Naive thymus-derived CD8-positive, alpha-beta T cell (primary cell): ENCODE measurements at regions not wholly inside any gene's neighbourhood (a gene's known extent, or its start where the extent isn't known, plus 50 kb on each side); places are given as distances from the start of the nearest gene placed in this dataset.

ENCODE experiments used
- ATAC-seq, 2 donors: fragments of 150-1000 bp; cut with Tn5 transposase in 1 of 2; sonication (Bioruptor Pico), chemical (Tn5 transposase) in 1 of 2; 1 replicate in 1 of 2; 2 replicates in 1 of 2; pipeline ENCODE4 v1.10.0; 2021; ENCODE audit warnings: mild to moderate bottlenecking in 2 of 2, moderate library complexity in 2 of 2
- POLR2A ChIA-PET: fragments of 350-600 bp; sonication (Branson Sonifier 250); formaldehyde crosslinking; loops from one replicate; lab custom pipeline; 2021; ENCODE audit warnings: antibody characterized with exemption; lab: Charles Lee
- DNase-seq, 10 donors: peaks; one replicate each; pipeline versions ENCODE4 v3.0.0 to v3.0.0-alpha.2; 2020 to 2022
- H3K27ac Mint-ChIP-seq, 10 donors: one replicate each; pipeline ENCODE4 v1.8.0; 2020 to 2022; ENCODE audit warnings: mild to moderate bottlenecking in 10 of 10, mixed read lengths in 10 of 10, moderate library complexity in 4 of 10, inconsistent platforms in 1 of 10
- H3K27me3 Mint-ChIP-seq, 5 donors: one replicate each; pipeline ENCODE4 v1.8.0; 2021 to 2022; ENCODE audit warnings: mixed read lengths in 5 of 5
- H3K36me3 Mint-ChIP-seq, 3 donors: one replicate each; pipeline ENCODE4 v1.8.0; 2020 to 2022; ENCODE audit warnings: mixed read lengths in 3 of 3, mild to moderate bottlenecking in 2 of 3, inconsistent platforms in 1 of 3
- H3K4me1 Mint-ChIP-seq, 4 donors: one replicate each; pipeline ENCODE4 v1.8.0; 2021 to 2022; ENCODE audit warnings: mixed read lengths in 4 of 4
- H3K4me3 Mint-ChIP-seq, 10 donors: one replicate each; pipeline ENCODE4 v1.8.0; 2020 to 2022; ENCODE audit warnings: mild to moderate bottlenecking in 10 of 10, mixed read lengths in 10 of 10, moderate library complexity in 6 of 10, inconsistent platforms in 1 of 10
- H3K9me3 Mint-ChIP-seq, 9 donors: one replicate each; pipeline ENCODE4 v1.8.0; 2020 to 2022; ENCODE audit warnings: mixed read lengths in 9 of 9, mild to moderate bottlenecking in 3 of 9, inconsistent platforms in 1 of 9, moderate library complexity in 1 of 9

DNA sequence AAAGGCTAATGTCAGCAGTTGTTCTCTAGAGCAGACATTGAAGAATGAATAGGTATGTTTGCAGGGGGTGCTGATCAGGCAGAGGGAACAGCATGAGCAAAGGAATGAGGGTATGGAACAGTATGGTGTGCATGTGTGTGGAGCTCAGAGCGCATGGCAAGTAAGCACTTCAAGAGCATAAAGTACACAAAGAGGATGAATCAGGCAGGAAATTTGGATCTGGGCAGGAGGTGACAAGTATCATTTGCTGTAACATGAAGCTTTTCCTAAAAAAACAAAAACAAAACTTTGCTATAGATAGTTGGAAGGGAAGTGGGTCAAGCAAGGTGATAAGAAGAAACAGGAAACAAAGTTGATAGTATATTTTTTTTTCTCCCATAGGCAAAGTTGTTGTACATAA, 746.8 kb downstream of the HDGFL1 start:
- no peaks in the 10 kb centered on the region for H3K36me3 Mint-ChIP-seq
- ATAC-seq (no peak), DNase-seq (no peak)
- H3K27me3 Mint-ChIP-seq: no peaks in the 10 kb centered on the region
- H3K4me1 Mint-ChIP-seq: no peaks in the 10 kb centered on the region
- POLR2A ChIA-PET: no interaction called here
- H3K4me3 Mint-ChIP-seq: no peak overlapping the region
- H3K9me3 Mint-ChIP-seq: peaks cover 0 to 6% (median 0%) of the 10 kb centered on the region in 9 donors
- H3K27ac Mint-ChIP-seq: no peak overlapping the region

DNA sequence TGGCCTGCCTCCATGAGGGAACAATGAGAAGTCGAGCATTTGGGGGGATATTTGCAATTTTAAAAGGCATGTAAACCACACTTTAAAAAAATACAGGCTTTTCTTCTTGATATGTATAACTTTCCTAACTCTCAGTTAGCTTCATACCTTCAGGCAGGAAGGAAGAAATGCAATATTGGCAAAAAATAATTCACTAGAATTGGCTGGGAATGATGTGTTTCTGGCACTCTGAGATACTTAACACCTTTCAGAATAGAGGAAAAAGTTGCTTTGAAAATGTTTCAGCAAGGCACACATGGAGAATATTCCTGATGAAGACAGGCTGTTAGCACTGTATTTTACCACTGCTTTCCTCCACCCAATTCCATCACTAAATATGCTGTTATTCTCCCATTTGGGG, 747.6 kb downstream of the HDGFL1 start:
- Mint-ChIP-seq H3K4me1 (no peaks in the 10 kb centered on the region), H3K36me3 (no peaks in the 10 kb centered on the region), H3K27me3 (no peaks in the 10 kb centered on the region), H3K9me3 (peaks cover 0 to 6% (median 0%) of the 10 kb centered on the region in 9 donors), H3K4me3 (no peak overlapping the region), H3K27ac (no peak overlapping the region)
- ATAC-seq (no peak), DNase-seq (no peak)
- POLR2A ChIA-PET: no interaction called here

DNA sequence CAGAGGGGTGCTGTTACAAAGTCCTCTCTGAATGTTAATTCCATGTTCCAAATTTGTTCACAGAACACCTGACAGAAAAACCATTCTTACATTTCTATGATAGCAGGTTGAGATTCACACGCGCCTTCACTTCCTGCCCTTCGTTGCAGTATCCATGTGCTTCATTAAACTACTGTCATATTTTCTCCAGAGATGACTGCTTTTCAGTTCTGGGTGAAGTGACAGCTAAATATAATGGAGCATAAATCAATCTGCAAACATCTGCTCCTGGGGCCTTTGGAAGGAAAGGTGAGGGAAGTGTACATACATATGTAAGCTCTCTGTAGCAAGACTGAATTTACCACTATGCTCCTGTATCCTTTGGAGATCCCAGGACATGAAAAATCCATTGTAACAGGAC, 750.2 kb downstream of the HDGFL1 start:
- ATAC-seq (no peak), DNase-seq (no peak)
- POLR2A ChIA-PET: no interaction called here
- Mint-ChIP-seq H3K9me3 (peaks cover 0 to 4% (median 0%) of the 10 kb centered on the region in 9 donors), H3K4me3 (no peak overlapping the region), H3K27me3 (no peaks in the 10 kb centered on the region), H3K27ac (no peak overlapping the region), H3K36me3 (no peaks in the 10 kb centered on the region), H3K4me1 (no peaks in the 10 kb centered on the region)

DNA sequence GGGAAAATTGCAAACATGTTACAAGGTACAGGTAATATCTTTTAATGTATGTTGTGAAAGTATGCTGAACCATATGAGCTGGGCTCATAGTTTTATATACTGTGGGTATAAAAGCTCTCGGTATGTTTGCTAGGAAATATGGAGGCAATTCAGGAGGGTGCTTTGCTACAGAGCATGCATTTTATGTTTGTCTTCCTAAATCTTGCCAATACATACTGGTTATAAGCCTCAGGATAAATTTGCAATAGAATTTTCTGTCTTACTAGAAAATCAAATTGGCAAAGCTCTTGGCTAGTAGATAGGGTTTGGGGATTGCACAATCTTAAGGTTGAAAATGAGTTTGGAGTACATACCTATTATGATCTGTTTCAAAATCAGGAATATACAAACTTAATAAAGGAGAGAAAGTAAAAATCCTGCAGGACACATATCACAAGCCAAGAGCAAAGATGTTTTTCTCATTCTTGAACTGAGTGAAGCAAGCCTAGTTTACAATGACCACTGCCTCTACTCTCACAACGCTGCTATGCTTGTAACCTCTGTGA, 751.2 kb downstream of the HDGFL1 start:
- no peak overlapping the region for H3K4me3 Mint-ChIP-seq
- no peaks in the 10 kb centered on the region for H3K27me3 Mint-ChIP-seq
- no peak for DNase-seq
- no peaks in the 10 kb centered on the region for H3K36me3 Mint-ChIP-seq
- no peak overlapping the region for H3K27ac Mint-ChIP-seq
- POLR2A ChIA-PET: no interaction called here
- H3K4me1 Mint-ChIP-seq: no peaks in the 10 kb centered on the region
- peaks cover 0 to 4% (median 0%) of the 10 kb centered on the region in 9 donors for H3K9me3 Mint-ChIP-seq
- ATAC-seq: no peak

DNA sequence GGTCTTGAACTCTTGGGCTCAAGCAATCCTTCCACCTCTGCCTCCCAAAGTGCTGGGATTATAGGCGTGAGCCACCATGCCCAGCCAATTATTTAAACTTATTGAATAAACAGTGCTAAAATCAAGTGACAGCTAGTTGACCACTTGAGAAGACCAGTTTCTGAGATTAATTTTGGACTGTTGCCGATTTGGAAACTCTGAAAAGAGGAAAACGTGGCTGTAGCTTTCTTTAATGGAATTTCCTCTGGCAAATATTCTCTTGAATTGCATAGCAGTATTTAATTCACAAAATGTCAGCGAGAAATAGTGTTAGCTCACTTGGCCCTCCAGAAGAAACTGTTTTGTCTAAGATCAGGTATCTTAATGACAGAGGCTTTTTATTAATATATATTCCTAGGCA, 754.5 kb downstream of the HDGFL1 start:
- Mint-ChIP-seq H3K36me3 (no peaks in the 10 kb centered on the region), H3K4me1 (no peaks in the 10 kb centered on the region), H3K4me3 (no peak overlapping the region), H3K27ac (no peak overlapping the region), H3K27me3 (no peaks in the 10 kb centered on the region), H3K9me3 (peaks cover 0 to 4% (median 0%) of the 10 kb centered on the region in 9 donors)
- POLR2A ChIA-PET: no interaction called here
- no peak for ATAC-seq
- DNase-seq: no peak

DNA sequence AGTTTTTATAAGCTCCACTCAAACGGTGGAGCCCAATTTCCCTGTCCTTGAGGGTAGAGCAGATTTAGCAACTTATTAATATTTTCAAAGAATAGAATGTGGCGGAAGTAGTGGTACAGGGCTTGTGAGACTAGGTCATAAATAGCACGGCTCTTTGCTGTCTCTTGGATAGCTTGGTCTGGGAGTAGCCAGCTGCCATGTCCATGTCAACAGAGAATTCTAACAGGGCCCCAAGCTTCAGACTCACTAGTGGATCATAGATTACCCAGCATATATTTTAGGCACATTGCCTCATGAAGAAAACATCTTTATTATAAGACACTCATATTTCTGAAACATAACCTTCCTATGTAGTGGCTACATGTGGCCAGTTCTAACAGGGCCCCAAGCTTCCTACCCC, 755.7 kb downstream of the HDGFL1 start:
- H3K4me1 Mint-ChIP-seq: no peaks in the 10 kb centered on the region
- H3K36me3 Mint-ChIP-seq: no peaks in the 10 kb centered on the region
- peaks cover 0 to 4% (median 1%) of the 10 kb centered on the region in 9 donors for H3K9me3 Mint-ChIP-seq
- no peak overlapping the region for H3K27ac Mint-ChIP-seq
- ATAC-seq (no peak), DNase-seq (no peak)
- POLR2A ChIA-PET: no interaction called here
- peaks cover 0 to 2% (median 0%) of the 10 kb centered on the region in 5 donors for H3K27me3 Mint-ChIP-seq
- H3K4me3 Mint-ChIP-seq: no peak overlapping the region

DNA sequence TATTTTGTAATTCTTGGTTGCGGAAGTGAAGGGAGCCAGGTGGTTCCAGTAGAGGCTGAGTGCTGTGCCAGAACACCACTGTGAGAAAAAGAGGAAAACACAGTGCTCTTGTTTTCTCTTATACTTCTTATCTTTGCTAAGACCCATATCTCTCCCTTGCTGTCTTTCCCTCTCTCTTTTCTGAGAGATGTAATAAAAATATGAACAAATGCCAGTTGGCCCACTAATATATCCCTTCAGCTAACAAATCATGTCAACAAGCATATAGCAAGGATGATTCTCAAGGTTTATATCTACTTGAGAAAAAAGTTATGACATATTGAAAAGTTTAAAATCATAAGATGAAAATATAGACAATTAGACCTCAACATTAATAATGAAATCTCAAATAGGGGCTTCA, 758.3 kb downstream of the HDGFL1 start:
- H3K4me1 Mint-ChIP-seq: no peaks in the 10 kb centered on the region
- H3K9me3 Mint-ChIP-seq: peaks cover 0 to 4% (median 1%) of the 10 kb centered on the region in 9 donors
- POLR2A ChIA-PET: no interaction called here
- H3K27ac Mint-ChIP-seq: no peak overlapping the region
- H3K36me3 Mint-ChIP-seq: no peaks in the 10 kb centered on the region
- ATAC-seq (no peak), DNase-seq (no peak)
- no peak overlapping the region for H3K4me3 Mint-ChIP-seq
- H3K27me3 Mint-ChIP-seq: peaks cover 0 to 2% (median 0%) of the 10 kb centered on the region in 5 donors

DNA sequence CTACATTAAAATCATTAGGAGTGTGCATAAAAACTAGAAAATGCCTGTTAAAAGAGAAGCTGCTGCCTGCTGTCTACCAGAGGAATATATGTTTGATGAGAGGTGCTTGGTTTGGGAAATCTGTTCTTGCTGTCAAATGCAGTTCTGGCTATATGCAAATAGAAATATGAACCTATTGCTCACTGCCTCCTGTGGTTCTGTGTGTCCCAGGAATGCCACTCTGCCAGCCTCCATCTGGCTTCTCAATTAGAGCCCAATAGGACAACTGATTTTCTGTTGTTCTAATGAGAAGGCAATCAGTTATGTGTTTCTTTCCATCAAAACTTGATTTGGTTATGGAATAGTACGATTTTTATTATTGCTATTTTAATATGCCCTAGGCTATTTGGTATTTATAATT, 759.7 kb downstream of the HDGFL1 start:
- no peak overlapping the region for H3K4me3 Mint-ChIP-seq
- H3K27ac Mint-ChIP-seq: no peak overlapping the region
- H3K27me3 Mint-ChIP-seq: peaks cover 0 to 2% (median 0%) of the 10 kb centered on the region in 5 donors
- H3K9me3 Mint-ChIP-seq: peaks cover 0 to 8% (median 0%) of the 10 kb centered on the region in 9 donors
- H3K4me1 Mint-ChIP-seq: no peaks in the 10 kb centered on the region
- POLR2A ChIA-PET: no interaction called here
- H3K36me3 Mint-ChIP-seq: no peaks in the 10 kb centered on the region
- no peak for DNase-seq
- no peak for ATAC-seq

DNA sequence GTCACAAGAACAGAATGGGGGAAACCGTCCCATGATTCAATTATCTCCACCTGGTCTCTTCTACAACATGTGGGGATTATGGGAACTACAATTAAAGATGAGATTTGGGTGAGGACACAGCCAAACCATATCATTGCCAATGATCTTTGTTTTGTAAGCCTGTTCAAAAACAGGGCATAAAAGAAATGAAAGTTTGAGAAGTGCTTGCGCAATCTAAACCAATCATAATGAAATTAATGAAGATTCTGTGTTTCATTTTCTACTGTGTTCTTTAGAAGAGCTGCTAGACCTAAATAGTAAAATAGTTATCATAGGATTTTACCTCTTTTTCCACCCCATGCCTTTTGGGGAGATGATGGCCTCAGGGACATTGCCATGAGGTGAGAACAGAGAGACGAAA, 761.3 kb downstream of the HDGFL1 start:
- DNase-seq: no peak

DNA sequence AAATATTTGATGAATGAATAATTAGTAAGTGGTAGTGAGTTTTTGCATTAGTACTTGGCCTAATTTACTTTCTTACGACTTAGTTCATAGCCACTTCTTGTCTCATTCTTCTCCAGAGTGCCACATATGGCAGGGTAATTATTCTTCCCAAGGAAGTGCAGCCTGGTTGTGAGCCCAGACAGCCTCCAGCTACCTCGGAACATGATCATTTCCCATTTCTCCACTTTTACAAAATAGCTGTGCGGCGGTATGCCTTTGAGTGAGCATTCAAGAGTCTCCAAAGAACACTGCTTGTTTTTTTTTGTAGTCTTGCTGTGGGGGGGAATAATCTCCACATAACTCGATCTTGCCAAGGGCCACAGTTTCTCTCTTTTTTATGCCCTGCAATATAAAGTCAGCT, 765.0 kb downstream of the HDGFL1 start:
- Mint-ChIP-seq H3K36me3 (no peaks in the 10 kb centered on the region), H3K4me3 (no peak overlapping the region), H3K27ac (no peak overlapping the region), H3K9me3 (peaks cover 0 to 13% (median 0%) of the 10 kb centered on the region in 9 donors), H3K4me1 (no peaks in the 10 kb centered on the region), H3K27me3 (peaks cover 0 to 2% (median 0%) of the 10 kb centered on the region in 5 donors)
- ATAC-seq (no peak), DNase-seq (no peak)
- POLR2A ChIA-PET: no interaction called here

More for the DNA sequence above, 761.3 kb downstream of the HDGFL1 start:
- ATAC-seq: no peak
- H3K36me3 Mint-ChIP-seq: no peaks in the 10 kb centered on the region
- H3K4me1 Mint-ChIP-seq: no peaks in the 10 kb centered on the region
- POLR2A ChIA-PET: no interaction called here
- H3K9me3 Mint-ChIP-seq: peaks cover 0 to 11% (median 0%) of the 10 kb centered on the region in 9 donors
- H3K27me3 Mint-ChIP-seq: peaks cover 0 to 2% (median 0%) of the 10 kb centered on the region in 5 donors
- no peak overlapping the region for H3K4me3 Mint-ChIP-seq
- H3K27ac Mint-ChIP-seq: no peak overlapping the region

DNA sequence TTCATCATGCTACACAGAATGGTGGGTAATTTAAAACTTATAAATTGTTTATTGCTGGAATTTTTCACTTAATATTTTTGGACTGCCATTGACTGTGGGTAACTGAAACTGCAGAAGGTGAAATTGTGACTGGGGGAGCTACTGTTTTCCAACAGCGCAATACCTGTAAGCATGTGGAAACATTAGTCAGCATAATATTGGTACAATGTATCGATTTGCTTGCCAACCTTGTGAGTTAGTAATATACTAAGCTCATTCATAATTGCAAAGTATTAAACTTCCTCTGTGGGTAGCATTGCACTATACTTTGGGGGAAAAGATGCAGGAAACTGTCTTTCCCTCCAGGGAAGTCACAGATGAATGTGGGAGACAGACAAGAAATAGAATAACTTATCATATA, 766.5 kb downstream of the HDGFL1 start:
- POLR2A ChIA-PET: no interaction called here
- Mint-ChIP-seq H3K36me3 (no peaks in the 10 kb centered on the region), H3K27ac (no peak overlapping the region), H3K9me3 (peaks cover 0 to 13% (median 0%) of the 10 kb centered on the region in 9 donors), H3K27me3 (no peaks in the 10 kb centered on the region), H3K4me3 (no peak overlapping the region), H3K4me1 (no peaks in the 10 kb centered on the region)
- no peak for ATAC-seq
- DNase-seq: no peak

DNA sequence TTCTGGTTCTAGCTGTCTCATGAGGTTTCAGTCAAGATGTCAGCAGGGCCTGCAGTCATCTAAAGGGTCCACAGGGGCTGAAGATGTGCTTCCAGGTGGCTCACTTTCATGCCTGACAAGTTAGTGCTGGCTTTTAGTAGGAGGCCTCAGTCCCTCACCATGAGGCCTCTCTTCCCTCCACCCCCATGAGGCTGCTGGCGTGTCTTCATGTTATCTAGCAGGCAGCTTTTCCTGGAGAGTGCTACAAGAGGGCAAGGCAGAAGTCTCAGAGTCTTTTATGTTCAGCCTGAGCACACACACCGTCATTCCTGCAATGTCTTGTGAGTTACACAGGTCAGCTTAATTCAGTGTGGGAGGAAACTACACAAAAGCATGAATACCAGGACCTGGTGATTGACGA, 769.9 kb downstream of the HDGFL1 start:
- DNase-seq (no peak), ATAC-seq (no peak)
- Mint-ChIP-seq H3K27me3 (no peaks in the 10 kb centered on the region), H3K4me3 (no peak overlapping the region), H3K36me3 (no peaks in the 10 kb centered on the region), H3K27ac (no peak overlapping the region), H3K4me1 (no peaks in the 10 kb centered on the region), H3K9me3 (peaks cover 0 to 11% (median 0%) of the 10 kb centered on the region in 9 donors)
- POLR2A ChIA-PET: no interaction called here

DNA sequence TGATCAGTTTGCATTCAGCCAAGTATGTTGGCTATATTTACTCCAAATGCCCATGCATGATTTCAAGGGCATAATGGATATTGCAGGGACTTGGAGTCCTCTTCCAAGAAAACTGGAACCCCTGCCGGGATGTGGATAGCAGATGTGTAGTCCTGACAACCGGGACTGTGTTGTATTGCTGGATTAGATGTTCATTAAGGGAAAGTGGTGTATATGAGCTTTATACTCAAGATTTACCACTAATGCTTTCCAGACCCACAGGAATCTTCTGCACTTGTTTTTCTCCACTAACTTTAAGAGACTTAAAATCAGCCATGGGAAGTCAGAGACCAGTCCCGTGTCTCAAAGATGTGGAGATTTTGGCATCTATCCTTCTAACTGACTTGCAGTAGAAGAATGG, 770.9 kb downstream of the HDGFL1 start:
- DNase-seq: no peak
- no peak overlapping the region for H3K4me3 Mint-ChIP-seq
- no peaks in the 10 kb centered on the region for H3K27me3 Mint-ChIP-seq

DNA sequence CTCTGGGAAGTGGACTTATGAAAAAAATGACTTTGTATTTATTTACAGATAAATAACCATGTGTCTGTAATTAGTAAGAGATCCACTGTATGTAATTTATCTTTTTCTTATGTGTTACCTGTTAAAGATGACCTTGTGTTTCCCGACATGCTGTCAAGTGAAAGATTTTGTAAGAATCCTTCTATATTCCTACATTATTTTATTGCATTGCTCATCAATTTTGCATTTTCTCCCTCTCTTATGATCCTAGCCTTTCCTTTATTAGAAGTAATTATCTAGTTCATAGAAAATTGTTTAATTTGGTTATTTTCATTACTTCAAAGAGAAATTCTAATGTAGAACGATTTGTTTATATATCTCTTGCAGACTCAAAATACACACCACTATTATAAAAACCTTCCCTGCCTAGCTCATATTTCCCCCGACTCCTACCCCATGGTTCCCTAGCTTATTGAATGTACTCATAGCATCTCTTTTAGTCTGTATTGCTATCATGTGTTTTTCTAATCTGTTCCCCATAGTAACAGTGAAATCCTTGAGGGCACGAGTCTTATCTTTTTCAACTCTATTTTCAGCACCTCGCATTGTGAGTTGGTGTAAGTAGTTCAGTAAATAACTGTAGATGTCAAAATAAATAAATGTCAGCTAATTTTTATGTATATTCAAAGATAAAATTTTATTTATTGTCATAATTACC, 774.4 kb downstream of the HDGFL1 start:
- Mint-ChIP-seq H3K4me3 (no peak overlapping the region), H3K4me1 (no peaks in the 10 kb centered on the region), H3K36me3 (no peaks in the 10 kb centered on the region), H3K9me3 (peaks cover 0 to 22% (median 2%) of the 10 kb centered on the region in 9 donors), H3K27me3 (no peaks in the 10 kb centered on the region), H3K27ac (no peak overlapping the region)
- DNase-seq: no peak
- POLR2A ChIA-PET: no interaction called here
- no peak for ATAC-seq

More for the DNA sequence above, 770.9 kb downstream of the HDGFL1 start:
- no peak for ATAC-seq
- POLR2A ChIA-PET: no interaction called here
- Mint-ChIP-seq H3K4me1 (no peaks in the 10 kb centered on the region), H3K27ac (no peak overlapping the region), H3K36me3 (no peaks in the 10 kb centered on the region), H3K9me3 (peaks cover 0 to 11% (median 0%) of the 10 kb centered on the region in 9 donors)
